DMS53 (cell line): ENCODE measurements at regions not wholly inside any gene's neighbourhood (a gene's known extent, or its start where the extent isn't known, plus 50 kb on each side); places are given as distances from the start of the nearest gene placed in this dataset.

Experiments
- DNase-seq: peaks from one replicate; lab custom pipeline; 2025; lab: John Stamatoyannopoulos, UW

GRCh38 chr20:11718474-11719094 is 199.1 kb upstream of the BTBD3 start:
- DNase-seq, result peak; percentile 77

GRCh38 chr20:11719153-11719552 is 198.5 kb upstream of the BTBD3 start:
- DNase-seq, result peak; percentile 52

GRCh38 chr20:11721411-11721810 is 196.3 kb upstream of the BTBD3 start:
- no peak for DNase-seq

- DNase-seq, result no peak
Observed at GRCh38 chr20:11724097-11724496, 193.6 kb upstream of the BTBD3 start.

GRCh38 chr20:11726026-11726425 is 191.7 kb upstream of the BTBD3 start:
- peak; percentile 43 for DNase-seq

- no peak for DNase-seq
Observed at GRCh38 chr20:11727708-11728107, 190.0 kb upstream of the BTBD3 start.

GRCh38 chr20:11728937-11729336 is 188.8 kb upstream of the BTBD3 start:
- DNase-seq, result no peak

- no peak for DNase-seq
Observed at GRCh38 chr20:11729806-11730205, 187.9 kb upstream of the BTBD3 start.

- DNase-seq, result no peak
Observed at GRCh38 chr20:11734431-11734830, 183.3 kb upstream of the BTBD3 start.

GRCh38 chr20:11738852-11739251 is 178.8 kb upstream of the BTBD3 start:
- DNase-seq, result no peak

- DNase-seq, result no peak
Observed at GRCh38 chr20:11740975-11741374, 176.7 kb upstream of the BTBD3 start.

- DNase-seq, result no peak
Observed at GRCh38 chr20:11745145-11745544, 172.5 kb upstream of the BTBD3 start.

- DNase-seq, result no peak
Observed at GRCh38 chr20:11748436-11748835, 169.3 kb upstream of the BTBD3 start.

GRCh38 chr20:11752336-11752735 is 165.4 kb upstream of the BTBD3 start:
- peak; percentile 22 for DNase-seq

- DNase-seq, result peak; percentile 44
Observed at GRCh38 chr20:11753155-11753554, 164.5 kb upstream of the BTBD3 start.

GRCh38 chr20:11754451-11754850 is 163.2 kb upstream of the BTBD3 start:
- peak; percentile 81 for DNase-seq

- peak; percentile 66 for DNase-seq
Observed at GRCh38 chr20:11755071-11755841, 162.4 kb upstream of the BTBD3 start.

GRCh38 chr20:11761497-11761896 is 156.2 kb upstream of the BTBD3 start:
- no peak for DNase-seq

- peak; percentile 65 for DNase-seq
Observed at GRCh38 chr20:11766961-11767360, 150.7 kb upstream of the BTBD3 start.

GRCh38 chr20:11769825-11770224 is 147.9 kb upstream of the BTBD3 start:
- DNase-seq, result no peak

GRCh38 chr20:11772226-11772730 is 145.4 kb upstream of the BTBD3 start:
- DNase-seq, result no peak

GRCh38 chr20:11776687-11777086 is 141.0 kb upstream of the BTBD3 start:
- no peak for DNase-seq

GRCh38 chr20:11777387-11778205 is 140.1 kb upstream of the BTBD3 start:
- no peak for DNase-seq
